Right hindlimb (tissue), 1 donor: ENCODE measurements at regions not wholly inside any gene's neighbourhood (a gene's known extent, or its start where the extent isn't known, plus 50 kb on each side); places are given as distances from the start of the nearest gene placed in this dataset.
"Not testable (repeated sequence)": the region's sequence is repeated elsewhere in the genome, so short reads cannot be mapped to it uniquely, and the experiment has no call there.

Experiments used
- DNase-seq: peaks from one replicate; pipeline ENCODE4 v3.0.0-alpha.2; 2018

DNA sequence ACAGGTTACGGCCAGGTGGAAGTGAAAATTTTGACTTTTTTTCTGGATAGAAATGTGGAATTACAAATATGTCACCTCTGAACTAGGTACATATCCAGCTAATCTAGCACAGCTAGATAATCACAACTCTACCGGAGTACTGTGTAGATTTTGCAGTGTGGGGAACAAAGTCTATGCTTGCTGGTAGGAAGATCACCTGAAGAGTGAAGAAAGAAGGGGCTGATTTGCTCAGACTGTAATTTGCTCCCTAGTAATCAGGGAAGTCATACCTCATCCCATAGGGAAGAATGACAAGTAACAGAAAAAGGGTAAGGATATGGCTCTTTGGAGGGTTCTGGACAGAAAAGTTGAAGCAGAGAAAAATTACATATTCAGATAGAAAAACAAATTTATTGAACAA lies 319.6 kb upstream of the TMPRSS15 start:
- no peak for DNase-seq

DNA sequence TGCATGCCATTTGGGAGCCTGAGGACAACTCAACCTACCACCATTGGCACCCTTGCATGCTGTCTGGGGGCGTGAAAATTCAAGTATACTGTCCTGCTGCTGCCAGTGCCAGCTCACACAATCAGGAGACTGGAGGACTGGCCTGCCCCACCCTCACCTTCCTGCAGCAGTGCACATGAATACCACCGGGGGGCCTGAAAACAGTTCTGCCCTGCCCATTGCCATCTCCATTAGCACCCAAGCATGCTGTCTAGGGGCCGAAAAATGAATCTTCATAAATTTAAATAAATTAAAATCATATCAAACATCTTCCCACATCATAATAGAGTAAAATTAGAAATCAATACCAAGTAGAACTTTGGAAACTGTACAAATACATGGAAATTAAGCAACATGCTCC lies 322.1 kb upstream of the TMPRSS15 start:
- DNase-seq = no peak

DNA sequence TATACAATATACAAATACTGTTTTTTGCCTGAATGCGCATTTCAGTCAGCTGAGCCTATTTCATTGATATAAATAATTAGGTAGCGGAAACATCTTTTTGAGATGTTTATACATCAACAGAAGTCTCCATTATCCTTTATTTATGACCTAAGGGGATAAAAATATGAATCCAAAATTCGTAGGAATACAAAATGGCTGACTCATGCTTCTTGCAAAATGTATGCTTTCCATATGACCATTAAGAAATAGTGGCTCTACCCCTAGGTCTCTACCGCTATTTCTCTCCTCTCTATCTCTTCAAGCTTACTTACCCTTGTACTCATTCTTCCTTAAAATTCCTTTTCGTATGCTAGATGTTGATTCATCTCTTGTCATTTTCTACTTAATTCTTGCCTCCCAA lies 338.4 kb upstream of the TMPRSS15 start:
- DNase-seq = no peak

DNA sequence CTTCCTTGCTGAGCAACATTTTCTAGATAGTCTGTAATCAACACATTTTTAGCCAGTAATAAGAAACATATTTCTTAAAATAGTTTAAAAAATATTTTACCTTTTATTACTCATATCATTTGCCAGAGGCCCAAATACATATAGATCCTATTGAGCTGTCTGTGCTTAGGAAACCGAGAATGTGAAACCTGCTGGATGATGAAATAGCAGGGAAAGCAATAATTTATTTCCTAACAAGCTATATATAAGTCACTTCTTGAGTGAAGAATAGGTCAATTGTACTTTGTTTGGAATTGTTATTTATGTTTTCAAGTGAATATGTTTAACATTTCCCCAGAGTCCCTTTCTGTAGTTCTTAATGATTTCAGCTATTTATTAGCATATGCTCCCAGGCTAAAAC lies 339.9 kb upstream of the TMPRSS15 start:
- DNase-seq = no peak

DNA sequence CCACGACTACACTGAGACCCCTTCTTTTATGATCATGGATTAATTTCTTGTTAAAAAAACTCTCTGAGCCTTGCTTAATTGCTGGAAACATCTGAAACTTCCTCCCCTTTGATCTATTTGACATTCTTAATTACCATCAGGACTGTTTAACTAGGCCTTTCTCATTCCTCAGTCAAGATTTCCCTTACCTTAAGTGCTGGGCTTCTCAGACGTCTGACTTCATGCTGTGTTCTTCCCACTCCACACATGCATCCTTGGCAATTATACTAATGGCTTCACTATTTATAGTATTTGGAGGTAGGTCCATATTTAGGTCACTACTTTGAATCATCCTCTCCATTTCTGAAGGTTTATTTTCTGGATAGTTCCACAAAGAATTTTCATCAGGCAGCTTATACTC lies 341.3 kb upstream of the TMPRSS15 start:
- no peak for DNase-seq

DNA sequence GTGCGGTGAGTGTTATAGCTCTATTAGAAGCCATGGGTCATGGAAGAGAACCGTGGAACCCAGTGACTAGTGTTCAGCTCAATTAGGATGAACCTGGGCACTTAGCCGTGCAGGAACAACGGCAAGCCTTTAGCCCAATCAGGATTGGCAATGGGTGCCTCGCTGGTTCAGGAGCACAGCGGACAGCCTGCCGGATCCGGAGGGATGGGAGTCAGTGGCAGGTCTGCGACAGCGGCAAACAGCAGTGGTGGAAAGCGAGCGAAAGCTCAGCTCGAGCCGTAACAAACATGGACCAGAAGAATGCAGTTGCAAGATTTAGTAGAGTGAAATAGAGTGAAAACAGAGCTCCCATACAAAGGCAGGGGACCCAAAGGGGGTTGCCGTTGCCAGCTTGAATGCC lies 349.3 kb upstream of the TMPRSS15 start:
- DNase-seq = not testable (repeated sequence)

DNA sequence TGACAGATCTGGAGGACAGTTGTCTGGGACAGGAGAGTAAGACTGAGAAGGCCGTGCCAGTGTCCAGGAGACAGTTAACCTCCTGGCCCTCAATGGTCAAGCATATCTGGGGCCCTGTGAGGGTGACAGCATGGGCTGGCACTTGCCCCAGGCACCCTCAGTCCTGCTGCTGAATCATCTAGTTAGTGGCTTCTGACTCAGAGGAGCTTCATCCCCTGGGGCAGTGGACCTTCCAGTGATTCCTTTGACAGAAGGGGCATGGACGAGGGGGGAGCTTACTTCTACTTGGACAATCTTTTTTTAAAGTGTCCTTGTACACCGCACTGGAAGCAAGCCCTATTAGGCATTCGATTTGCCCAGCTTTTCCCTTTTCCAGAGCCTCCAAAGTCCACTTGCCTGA lies 352.7 kb upstream of the TMPRSS15 start:
- DNase-seq = not testable (repeated sequence)

DNA sequence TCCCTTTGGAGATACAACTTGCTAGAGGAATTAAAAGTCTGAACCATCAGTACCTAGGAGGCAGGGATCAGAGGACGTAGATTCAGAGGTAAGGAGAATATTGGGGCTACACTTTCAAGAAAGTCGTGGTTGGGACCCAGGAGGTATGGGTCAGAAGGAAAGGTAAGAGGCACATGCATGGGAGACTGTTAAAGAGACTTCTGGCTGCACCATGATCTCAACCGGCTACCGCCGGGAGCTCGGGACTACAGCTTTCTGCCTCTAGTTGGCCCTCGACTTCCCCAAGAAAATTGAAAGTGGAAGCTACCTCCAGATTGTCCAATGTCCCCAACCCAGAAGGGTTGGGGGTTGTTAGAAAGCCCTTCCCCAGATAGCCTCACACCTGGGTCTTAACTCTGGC lies 355.7 kb upstream of the TMPRSS15 start:
- no peak for DNase-seq

DNA sequence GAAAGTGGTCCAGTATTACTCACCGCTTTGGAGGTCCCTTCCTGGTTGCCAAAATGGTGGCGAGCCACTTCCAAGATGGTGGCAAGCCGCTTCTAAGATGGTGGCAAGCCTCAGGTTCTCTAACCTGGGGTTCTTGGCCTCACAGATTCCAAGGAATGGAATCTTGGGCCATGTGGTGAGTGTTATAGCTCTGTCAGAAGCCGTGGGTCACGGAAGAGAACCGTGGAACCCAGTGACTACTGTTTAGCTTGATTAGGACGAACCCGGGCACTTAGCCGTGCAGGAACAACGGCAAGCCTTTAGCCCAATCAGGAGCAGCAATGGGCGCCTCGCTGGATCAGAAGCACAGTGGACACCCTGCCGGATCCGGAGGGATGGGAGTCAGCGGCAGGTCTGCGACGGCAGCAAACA lies 356.2 kb upstream of the TMPRSS15 start:
- DNase-seq = no peak

DNA sequence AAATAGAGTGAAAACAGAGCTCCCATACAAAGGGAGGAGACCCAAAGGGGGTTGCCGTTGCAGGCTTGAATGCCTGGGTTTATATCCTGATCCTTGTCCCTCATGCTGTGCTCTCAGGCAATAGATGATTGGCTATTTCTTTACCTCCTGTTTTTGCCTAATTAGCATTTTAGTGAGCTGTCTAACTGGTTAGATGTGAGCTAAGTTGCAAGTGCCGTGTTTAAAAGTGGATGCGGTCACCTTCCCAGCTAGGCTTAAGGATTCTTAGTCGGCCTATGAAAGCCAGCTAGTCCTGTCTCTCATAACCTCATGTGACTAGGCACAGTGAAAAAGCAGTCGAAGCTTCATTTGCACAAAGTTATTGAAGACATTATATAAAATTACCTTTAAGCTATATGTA lies 356.7 kb upstream of the TMPRSS15 start:
- DNase-seq = no peak

DNA sequence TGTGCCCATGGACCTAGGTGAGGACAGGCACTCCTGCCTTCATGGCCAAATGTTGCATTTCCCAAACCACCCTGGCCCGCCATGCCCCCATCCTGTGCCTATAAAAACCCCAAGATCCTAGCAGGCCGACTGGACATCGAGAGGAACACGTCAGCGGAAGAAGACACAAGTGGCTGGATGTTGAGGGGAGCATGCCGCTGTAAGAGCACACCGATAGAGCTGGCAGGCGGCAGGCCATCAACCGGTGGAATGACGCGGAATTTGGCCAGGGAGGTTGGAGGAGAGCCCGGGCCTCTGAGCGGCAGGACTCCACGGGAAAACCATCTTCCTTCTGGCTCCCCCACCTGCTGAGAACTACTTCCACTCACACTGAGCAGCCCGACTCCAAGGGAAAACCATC lies 361.1 kb upstream of the TMPRSS15 start:
- no peak for DNase-seq

DNA sequence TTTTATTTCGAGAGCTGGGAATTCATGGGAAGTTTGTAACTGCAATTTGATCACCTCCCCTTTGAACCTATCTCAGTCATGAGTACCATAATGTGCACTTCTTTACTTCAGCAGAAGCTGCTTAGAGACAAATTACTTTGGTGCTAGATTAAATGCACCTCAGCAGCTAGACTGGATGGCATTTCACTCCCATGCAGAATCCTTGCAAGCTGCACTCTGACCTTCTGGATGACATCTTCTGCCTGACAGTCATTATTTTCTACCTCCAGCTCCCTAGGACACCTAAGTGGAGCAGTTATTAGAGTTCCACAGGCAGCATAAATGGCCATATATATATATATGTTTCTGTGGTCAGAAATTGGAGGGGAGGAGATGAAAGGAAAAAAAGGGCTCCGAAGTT lies 366.0 kb upstream of the TMPRSS15 start:
- DNase-seq = no peak

DNA sequence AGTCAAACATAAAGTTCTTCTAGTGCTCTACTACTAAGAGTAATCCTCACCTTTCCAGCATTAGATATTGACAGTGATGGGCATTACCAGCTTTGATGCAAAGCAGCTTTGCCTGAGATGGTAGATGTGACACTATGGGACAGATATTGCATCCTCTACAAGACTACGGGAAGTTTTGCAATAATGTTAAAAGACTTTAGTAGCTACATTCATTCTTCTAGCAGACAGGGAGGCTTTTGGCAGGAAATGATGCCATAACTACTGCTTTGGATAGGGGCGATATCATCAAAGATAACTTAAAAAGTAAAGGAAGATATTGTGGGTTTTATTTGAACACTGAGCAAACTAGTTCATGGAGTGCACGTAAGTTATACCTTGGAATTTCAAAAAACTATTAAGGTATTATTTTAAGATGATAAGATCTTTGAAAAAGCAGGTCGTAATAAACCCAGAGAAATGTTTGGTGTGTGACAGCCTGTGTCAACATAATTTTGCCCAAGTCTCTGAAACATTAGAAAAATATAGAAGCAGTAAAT lies 368.3 kb upstream of the TMPRSS15 start:
- DNase-seq = no peak

DNA sequence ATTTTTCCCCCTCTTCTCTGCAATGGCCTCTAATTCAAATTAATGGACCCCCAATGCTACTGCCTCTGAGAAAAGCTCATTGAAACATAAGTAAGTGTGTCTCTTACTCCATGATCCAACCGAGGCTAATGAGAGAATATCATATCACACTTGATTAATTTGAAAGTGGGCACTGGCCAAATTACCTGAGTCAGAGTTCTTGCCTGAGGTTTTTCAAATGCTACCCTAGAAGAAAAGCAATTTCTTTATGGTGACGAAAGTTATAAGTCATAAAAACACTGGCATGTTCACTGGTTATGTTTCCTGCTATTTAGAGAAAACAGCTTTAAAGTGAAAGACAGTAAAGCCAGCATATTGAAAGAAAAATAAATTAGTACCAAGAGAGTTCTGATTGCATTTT lies 368.8 kb upstream of the TMPRSS15 start:
- DNase-seq = no peak

DNA sequence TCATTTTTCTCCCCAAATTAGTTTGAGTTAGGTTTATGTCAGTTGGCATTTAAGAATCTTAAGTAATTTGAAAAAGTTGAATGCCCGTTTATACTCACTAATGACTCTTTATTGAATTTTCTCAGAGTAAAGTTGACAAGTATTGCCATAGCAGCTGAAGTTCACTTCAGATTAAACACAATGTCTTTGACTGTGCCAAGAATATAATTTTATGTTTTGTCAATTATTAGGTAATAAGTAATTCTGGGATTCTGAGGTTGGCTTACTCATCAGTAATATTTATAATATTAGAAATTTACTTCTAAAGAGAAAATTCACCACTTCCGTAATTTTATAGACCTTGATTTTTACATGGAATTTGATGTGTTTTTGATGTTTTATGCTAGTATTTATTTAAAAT lies 369.3 kb upstream of the TMPRSS15 start:
- DNase-seq = no peak

DNA sequence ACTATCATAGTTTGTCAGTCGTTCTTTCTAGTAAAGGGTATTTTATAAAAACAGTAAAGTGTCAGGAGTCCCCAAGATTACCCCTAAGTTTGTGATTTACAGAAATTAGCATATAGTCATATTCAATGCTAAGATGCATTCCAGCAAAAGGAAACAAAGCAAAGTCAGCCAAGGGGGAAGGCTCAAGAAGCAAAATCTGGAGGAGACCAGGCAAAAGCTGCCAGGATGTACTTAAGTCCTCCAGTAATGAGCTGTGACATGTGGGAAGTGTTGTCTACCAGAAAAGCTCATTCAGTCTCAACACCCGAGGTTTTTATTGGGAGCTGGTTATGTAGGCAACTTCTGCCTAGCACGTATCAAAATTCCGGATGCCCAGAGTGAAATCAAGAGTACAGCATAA lies 373.4 kb upstream of the TMPRSS15 start:
- peak; percentile 17 for DNase-seq

DNA sequence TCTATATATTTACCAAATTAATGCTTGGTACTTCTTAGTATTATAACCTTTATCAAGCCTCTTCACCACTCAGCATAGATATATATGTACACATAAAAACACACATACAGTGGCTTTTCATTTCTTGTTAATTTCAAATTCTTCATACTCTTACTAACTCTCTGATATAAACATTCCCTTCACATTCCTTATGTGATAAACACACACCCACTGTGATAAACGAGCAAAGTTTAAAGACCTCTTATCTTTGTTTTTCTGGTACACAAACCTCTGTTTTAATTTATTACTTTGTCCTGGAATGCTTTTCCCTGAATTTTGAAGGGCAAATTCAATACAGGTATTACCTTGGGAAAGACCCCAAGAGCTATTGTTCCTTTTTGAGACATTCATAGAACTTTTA lies 379.1 kb upstream of the TMPRSS15 start:
- DNase-seq = no peak

DNA sequence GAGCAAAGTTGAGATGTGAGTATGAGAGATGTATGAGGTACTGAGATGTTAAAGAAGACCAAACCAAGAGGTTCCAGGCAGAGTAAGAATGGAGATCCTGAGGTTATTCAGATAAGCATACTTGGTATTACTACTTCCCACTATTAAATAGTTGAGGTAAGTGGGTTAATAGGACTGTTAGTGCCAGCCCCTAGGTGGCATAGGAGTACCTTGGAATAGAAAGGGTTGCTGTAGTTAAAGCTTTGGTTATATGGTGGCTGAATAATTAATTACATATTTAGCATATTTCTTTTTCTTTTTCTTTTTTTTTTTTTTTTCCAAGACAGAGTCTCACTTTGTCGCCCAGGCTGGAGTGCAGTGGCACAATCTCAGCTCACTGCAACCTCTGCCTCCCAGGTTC lies 397.9 kb upstream of the TMPRSS15 start:
- no peak for DNase-seq

DNA sequence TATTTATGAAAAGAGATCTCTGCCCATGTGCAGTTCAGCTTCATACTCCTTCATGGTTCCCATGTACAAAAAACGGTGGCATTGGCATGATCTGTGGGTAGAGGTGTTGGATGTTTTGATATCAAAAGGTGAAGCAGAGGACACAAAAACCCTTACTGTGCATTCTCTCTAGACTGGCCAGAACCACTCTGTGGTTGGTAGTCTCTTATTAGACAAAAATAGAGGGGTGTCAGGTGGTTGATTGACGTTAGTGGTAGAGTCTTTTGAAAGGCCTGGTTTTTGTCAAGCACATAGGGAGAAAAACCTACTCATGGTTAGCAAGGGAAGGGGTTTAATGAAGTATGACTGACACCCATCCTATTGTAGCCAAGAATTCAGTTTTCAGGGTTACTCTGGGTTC lies 400.0 kb upstream of the TMPRSS15 start:
- no peak for DNase-seq

DNA sequence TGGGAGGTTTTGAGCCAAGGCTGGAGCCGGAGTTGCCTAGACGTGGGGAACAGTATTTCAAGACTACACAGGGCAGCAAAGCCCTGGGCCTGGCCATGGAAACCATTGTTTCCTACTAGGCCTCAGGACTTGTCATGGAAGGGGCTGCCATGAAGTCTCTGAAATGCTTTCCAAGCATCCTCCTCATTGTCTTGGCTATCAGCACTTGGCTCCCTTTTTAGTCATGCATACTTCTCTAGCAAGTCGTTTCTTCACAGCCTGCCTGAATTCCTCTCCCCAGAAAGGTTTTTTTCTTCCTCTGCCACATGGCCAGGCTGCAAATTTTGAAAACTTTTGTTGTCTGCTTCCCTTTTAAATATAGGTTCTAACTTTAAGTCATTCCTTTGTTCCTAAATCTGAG lies 406.6 kb upstream of the TMPRSS15 start:
- no peak for DNase-seq

DNA sequence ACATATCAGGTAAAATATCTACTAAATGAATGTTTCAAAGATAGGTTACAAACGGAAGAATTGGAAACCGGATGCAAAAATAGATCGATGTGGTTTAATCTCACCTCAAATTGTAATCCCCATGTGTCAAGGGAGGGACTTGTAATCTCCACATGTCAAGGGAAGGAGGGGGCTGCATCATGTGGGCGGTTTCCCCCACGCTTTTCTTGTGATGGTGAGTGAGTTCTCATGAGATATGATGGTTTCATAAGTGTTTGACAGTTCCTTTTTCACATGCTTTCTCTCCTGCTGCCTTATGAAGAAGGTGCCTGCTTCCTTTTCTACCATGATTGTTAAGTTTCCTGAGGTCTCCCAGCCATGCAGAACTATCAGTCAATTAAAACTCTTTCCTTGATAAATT lies 408.7 kb upstream of the TMPRSS15 start:
- no peak for DNase-seq

DNA sequence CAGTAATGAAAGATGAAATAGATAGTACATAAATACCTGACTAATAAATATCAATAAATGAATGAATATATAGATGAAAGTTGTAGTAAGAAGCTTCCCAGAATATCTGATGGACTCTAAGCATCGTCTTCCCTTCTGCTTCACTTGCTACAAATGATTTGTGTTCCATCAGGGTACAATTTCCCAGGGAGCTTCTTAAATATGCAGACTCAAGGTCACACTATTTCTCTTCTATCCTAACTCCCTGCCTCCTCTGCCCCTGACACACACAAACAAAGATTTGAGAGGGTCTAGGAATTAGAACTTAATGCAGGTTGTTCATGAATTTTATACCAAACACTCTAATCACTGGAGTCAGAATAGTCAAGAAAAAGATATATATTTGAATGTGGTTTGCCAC lies 415.9 kb upstream of the TMPRSS15 start:
- no peak for DNase-seq

DNA sequence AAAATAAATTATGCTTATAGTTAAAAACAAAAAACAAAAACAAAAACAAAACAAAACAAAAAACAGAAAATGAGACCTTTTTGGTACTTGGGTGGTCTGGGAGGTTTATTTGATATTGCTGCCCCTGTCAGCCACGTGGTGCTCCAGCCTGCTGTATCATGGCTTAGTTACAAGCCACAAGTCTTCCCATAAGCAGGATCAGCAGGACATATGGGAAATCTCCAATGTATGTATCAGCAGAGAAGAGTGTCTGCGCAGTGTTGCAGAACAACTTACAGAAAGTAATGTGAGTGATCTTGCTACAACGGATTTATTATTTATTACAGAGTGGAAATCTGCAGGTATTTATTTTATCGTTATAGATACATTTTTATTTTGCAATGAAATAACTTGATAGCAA lies 423.0 kb upstream of the TMPRSS15 start:
- DNase-seq = no peak

DNA sequence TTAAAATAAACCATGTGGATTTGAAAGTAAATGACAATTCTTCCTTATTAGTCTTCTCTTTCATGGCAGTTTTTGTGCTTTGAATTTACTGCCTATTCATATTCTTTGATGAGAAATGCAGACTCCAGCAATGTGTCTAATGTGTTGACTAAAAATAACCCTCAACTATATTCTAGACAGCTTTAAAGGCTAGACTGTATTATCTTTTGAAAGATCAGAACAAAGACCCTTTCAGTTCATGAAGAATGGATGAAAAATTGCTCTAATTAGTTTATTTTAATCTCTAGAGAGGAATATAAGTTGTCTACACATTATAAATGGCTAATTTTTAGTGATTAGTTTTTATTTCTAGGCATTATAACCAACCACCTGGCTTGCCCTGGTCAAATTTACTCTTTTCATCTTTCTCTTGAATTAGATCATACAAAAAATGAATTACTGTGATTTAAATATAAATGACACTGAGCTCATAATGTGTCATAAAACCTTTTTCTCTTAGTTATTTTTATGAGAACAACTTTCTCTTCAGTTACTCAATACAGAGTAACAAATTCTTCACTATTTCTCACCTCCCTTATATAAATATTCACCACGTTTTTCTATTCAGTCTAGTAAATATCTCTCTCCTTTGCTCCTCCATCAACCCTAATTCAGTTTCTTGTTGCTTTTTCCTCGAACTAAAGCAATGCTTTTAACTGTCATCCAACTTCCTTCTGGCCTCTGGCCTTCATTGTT lies 428.5 kb upstream of the TMPRSS15 start:
- DNase-seq = no peak

DNA sequence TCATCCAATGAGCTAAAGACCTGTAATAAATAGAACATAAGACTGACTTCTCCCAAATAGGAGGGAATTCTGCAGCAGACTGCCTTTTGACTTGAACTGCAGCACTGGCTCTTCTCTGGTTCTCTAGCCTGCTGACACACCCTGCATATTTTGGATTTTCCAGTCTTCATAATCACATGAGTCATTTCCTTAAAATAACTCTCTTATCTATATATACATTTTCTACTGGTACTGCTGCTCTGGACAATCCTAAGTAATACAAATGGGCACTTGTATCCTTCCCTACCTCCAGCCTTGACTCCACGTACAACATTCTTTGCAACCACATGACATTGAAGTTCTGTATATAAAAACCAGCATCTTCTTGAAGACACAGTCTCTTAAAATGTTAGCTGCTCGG lies 429.4 kb upstream of the TMPRSS15 start:
- DNase-seq = no peak
